GM18909 (cell line): ENCODE measurements at regions not wholly inside any gene's neighbourhood (a gene's known extent, or its start where the extent isn't known, plus 50 kb on each side); places are given as distances from the start of the nearest gene placed in this dataset.
"Not testable (repeated sequence)": the region's sequence is repeated elsewhere in the genome, so short reads cannot be mapped to it uniquely, and the experiment has no call there.

Experiments used
- ATAC-seq: cut with Tn5 transposase; IDR thresholded peaks from one replicate; pipeline ENCODE4 v1.9.1; 2021; ENCODE audit warnings: mild to moderate bottlenecking; ENCODE audit not compliant: unreplicated experiment, poor library complexity

DNA sequence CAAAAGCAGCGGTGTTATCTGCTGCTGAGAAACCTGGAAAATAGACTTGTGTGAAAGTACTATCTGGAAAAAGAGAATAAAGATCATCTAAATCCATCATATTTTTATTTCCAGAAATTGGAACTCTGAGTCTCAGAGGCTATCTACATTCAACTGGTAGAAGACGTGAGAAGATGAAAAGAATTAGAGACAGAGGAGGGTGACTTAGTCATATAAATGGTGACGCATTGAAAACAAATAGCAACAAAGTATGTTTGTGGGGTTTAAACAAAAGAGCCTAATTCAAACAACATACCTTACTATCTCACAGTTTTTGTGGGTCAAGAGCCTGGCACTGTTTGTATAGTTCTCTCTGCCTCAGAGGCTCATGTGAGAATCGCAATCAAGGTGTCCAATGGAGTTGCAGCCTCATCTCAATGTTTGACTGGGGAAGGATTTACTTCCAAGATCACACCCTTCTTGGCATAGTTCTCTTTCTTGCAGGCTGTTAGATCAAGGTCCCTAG, 757.1 kb upstream of the SLC35B3 start:
- no peak for ATAC-seq

DNA sequence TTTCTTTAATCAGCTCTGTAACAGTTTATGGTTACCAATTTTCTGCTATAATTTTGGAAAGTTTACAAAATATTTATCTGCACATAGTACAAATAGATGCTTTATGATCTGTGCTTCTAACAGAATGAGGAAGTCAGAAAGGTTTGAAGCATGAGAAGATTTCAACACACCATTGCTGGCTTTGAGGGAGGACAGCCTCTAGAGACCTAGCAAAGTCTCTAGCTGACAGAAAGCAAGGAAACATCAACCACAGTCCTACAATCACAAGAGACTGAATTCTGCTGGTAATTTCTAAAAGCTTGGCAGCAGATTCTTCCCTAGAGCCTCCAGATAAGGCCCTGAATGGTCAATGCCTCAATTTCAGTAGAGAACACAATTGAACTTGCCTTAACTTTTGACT, 750.8 kb upstream of the SLC35B3 start:
- ATAC-seq = no peak

DNA sequence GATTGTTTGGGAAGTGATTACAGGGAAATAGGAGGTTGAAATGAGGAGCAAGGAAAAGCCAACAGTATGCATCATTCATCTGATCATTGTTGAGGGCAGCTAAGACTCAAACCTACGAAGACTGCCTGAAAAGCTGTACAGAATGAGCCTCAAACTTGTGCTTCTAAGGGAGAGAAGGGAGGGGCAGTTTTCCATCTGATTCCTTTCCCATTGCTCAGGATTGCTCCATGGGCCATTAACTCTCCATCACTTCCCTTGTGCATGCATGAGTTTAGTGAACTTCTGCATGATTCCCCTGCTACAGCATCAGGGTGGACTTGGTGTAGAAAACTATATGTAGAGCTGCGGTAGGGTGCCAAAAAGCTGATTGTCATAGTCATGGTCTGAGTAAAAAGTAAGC, 742.7 kb upstream of the SLC35B3 start:
- no peak for ATAC-seq

DNA sequence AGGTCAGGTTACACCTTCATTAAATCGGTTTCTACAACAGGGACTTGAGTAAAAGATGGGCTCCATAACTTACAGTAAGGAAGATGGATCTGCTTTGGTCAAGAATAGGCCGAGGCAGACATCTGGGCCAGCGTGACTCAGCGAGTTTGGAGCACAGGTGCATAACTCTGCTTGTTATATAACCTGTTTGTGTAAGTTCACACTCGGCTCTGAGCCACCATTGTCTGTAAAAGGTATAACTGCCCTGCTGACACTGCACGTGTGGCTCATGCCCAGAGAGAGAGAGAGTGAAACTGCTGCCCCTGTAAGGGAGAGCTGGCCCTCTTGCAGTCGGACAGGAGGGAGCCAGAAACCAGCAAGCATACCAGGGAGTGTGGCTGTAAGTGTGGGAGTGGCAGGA, 737.9 kb upstream of the SLC35B3 start:
- ATAC-seq = no peak

DNA sequence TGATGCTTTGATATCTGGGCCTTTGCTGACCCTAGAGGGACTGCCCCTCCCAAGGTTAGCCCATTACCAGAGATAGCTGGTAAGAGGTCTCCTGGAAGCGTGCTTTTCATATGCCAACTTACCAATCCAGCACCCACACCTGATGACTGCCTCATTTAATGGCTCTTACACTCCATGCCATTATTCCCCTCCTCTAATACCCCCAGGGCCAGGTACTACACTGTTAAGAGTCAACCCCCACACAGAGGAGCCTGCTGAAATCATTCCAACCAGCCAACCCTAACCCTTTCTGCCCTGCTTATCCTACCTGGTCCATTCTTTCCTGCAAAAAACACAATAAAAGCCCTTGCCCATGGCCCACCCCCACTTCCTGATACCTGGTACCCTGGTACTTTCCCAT, 736.8 kb upstream of the SLC35B3 start:
- no peak for ATAC-seq

DNA sequence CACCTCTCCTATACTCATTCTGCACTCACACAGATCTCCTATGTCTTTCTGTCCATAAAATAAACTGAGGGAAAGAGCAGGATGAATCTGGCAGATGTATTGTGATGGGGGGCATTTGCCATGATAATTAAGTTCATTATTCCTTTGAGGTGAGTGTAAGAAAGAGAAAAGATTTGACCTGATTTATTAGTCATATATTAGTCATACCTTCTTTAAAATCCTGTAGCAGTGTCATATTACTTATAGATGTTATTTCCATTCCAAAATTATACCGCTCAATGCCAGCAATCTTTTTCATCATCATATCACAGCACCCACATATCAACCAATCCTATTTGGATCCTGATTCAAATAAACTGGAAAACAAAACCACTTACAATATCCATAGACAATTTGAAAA, 733.3 kb upstream of the SLC35B3 start:
- ATAC-seq = no peak

DNA sequence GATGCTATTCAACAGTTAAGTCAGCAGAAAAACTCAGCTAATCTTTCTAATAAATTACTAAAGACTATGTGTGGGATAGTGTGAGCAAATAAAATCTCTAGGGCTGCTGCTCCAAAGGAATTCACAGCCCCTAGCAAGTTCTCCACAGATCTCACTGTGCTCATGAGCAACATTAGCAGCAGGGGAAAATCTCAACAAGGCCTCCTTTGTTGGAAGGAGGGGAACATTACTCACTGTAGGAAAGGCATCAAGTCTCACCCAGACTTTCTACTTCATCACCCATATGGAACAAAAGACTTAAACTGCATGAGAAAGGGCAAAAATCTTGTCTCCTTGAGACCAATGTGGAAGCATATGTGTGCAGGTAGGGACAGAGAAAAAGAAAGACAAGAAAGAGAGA, 726.4 kb upstream of the SLC35B3 start:
- ATAC-seq = no peak

DNA sequence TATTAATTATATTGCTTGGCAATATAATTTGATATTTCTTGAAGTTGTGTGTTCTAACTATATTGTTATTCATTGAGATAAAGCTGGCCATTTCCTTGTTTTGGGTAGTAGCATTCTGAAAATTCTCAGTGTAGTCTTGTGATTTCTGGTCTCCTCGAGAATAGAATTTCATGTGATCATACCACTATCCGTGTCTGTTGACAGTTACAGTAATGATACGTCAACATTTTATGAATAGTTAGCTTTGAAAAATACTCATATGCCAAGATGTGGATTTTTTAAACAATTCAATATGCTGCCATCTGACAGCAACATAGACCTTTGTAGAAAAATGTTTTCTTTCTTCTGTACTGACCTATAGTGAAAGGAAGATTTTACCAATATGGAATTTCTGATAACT, 723.7 kb upstream of the SLC35B3 start:
- no peak for ATAC-seq

DNA sequence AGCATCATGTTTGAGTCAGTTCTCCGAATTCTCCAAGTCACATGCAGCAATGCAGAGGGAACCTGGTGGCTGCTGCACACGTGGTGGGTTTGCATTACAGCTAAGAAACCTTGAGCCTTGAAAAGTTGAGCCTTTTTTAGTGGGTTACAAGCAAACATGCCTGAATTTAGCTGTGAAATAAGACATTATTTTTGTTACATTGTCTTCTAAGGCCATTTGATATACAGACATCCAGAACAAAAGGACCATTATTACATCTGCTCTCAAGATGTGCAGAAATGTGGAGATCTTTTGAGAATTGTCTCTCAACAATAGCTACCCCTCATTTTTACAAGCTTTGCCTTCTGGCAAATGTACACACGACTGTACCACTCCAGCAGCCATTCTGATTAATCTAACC, 720.5 kb upstream of the SLC35B3 start:
- no peak for ATAC-seq

DNA sequence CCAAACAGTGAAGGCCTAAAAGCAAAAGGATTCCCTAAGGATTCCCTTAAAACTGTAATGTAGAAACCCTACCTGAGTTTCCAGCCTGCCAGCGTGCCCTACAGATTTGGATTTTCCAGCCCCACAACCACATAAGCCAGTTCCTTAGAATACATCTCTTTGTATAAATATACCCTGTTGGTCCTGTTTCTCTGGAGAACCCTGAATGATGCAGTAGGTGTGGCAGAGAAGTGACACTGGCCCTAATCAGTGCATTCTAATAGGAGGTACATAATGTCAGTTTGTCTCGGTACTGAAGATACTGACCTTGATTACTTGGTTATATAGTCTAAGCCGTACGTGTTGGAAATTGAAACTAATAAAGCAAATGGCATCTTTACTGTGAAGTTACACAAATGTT, 707.8 kb upstream of the SLC35B3 start:
- ATAC-seq = no peak

DNA sequence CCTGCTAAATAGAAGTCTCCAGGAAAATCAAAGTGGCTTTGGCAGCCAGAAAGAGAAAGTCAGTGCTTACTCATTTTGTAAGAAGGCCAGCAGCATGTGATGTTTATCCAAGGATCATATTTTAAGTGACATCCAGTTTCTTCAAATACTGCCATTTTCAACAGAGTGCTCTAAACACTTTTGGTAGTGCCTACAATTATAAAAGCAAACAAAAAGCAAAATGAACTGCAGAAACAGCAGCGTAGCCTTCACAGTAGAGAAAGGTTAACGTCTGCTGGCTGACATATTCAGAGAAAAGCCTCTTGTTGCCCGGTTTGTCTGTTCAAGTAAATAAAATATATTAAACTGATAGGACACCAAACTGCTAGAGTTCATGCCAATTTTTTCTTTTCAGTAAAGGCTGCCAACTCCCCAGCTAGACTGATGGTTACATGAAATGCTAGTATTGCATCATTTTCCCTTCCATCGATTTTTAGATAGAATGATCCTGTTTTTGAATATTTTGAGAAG, 705.7 kb upstream of the SLC35B3 start:
- ATAC-seq = no peak

DNA sequence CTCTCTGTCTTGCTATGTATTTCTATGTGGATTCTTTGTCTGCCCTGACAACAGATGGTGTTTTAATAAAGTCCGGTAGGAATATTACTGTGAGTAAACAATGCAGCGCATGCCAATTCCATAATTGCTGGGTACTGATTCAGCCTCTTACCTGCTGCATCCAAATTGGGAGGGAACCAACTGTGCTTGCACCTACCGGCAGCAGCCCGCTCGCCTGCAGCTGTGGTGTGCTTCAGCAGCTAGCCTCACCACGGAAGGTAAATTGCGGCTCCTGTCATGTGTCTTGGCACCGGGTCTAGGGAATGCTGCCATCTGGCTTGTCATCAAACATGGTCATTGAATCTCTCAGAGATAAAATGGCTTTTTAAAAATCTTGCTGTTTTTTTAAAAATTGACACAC, 704.8 kb upstream of the SLC35B3 start:
- no peak for ATAC-seq

DNA sequence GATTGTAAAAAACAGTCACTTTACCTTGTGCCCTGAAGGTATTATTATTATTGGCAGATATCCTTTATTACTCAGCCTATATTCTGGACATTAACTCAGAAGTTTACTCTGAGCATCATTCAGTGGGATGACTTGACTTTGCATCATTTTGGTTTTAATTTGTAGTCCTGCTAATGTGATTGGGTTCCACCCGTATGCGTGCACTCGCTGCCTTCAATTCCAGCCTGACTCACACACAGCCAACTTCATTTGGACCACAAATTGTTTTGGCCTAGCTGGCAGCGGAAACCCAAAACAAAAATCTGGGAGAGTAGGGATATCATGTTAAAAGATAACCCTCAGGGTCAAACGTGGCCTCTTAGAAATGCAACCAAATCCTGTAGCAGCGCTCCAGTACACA, 704.4 kb upstream of the SLC35B3 start:
- no peak for ATAC-seq

DNA sequence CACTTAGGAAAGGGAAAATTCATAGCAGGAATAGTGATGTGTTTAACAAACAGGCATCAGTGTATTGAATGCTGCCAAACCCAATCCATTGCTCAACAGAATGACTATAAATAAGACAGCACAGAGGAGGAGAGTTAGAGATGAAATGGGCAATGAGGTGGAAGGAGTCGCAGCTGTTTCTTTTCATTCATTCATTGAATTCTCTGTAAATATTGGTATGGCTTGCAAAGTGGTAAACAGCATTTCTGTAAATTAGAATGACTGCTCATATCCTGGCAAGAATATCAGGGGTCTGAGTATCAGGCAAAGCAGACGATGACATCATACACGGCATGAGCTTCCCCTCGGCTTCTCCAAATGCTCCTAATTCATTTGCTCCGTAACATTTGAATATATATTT, 703.6 kb upstream of the SLC35B3 start:
- no peak for ATAC-seq

DNA sequence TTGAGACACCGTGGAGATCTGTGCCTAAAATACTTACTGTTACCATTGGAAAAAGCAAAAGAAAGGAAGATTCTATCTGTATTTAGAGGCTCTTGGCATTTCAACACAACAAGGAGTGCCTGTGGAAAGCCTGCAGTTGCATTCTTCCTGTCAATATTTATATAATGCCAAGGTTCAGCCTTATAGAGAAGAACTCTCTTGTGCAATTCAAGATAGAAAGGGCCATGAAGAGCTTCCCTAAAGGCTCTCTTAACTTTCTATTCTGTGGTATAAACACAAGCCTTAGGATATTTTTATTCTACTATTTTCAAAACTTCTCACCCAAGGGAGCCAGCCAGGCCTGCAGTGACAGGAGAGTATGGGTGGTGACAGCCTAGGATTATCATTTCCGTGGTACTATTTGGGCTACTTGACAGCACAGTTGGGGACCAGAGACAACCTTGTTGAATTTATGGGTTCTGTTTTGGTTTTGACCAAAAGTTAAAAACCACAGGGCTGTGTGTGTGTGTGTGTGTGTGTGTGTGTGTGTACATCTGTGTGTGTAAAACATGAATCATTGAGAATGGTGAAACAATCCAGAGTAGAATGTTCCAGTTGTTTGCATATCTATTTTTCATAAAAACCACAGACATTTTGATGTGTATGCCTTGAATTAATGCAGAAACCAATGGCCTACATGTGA, 700.9 kb upstream of the SLC35B3 start:
- ATAC-seq = no peak

DNA sequence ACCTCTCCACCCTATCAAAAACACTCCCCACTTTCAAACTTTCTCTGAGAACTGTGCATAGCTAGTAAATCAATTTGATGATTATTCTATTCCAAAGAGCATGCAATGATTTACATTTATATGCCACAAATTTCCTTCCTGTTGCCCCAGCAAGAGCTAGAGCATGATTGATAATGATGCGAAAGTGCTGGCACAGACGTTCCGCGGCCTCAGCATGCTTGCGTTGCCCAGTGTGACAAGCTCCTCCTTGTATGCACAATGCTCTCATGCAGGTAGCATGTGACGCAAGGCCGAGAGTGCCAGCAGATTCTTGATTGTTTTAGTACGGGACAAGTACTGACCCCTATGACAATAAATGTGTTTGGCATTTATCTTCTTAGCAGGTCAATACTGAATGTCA, 696.3 kb upstream of the SLC35B3 start:
- no peak for ATAC-seq

DNA sequence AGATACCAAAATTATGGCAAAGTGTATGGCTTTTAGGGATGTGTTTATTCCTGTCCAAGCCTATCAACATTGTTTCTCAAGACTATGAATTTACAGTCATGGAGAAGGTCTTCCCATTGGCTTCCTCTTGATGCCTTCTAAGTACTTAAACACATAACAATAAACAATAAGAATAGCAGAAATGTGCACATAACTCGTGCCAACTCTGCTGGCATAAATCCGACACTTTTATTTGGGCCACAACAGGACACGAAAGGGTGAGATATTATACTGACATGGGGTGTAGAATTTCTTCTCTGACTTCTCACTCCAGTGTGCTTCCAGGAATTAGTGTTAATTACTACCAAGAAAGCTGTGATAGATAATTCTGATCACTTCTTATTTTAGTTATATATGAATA, 695.9 kb upstream of the SLC35B3 start:
- no peak for ATAC-seq

DNA sequence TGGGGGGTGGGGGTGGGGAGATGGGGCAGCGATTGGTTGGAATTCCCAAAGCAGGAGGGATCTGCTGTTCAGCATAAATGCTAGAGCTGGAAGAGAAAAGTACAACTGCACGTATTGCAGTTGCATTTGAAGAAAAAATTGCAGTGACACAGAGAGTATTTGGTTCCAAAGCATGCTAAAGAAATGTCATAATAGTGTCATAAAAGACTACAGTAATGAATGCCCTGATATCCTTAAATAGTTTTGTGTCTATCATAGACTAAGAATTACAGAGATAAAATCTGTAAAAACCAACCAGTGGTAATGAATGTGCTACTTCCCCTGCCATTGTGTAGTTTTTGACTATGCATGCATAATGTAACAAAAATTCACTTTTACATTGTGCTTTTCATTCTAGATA, 693.6 kb upstream of the SLC35B3 start:
- ATAC-seq = no peak

DNA sequence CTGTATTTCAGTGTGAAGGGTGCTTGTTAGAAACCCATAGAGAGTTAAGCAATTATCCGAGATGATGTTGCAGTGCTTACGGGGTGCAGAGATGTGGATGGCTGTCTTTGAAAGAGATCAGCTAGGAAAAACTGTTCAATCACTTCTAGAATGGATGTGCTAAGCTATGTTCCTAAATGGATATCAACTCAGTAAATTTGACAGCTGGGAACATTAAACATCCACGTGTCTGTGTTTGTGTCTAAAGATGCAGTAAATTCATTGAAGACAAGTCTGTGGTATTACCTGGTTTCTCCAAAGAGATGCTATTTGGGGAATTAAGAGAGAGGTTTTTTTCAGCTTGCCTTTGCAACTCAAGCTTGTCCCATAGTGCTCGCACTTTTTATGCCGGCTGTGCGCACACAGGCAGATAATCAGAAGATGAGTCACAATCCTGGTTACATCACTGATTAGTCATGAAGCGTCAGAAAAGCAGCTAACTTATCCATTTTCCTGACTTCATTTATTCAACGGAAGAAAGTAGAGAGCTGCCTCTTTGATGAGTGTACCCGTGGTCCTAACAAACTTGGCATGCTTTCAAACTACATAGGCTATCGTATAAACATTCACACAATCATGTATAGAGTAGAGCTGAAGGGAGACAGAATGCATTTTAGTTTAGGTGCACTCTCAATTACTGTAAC, 691.7 kb upstream of the SLC35B3 start:
- no peak for ATAC-seq

DNA sequence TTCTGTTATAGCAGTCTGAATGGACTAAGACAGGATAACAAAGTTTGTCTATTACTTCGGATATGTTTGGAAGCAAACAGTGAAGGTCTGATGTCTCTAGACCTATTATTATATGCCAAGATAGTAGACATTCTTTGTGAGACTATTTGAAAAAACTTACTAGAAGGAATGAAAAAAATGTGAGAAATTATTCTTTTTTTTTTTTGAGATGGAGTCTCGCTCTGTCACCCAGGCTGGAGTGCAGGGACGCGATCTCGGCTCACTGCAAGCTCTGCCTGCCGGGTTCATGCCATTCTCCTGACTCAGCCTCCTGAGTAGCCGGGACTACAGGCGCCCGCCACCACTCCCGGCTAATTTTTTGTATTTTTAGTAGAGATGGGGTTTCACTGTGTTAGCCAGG, 690.7 kb upstream of the SLC35B3 start:
- ATAC-seq = not testable (repeated sequence)

DNA sequence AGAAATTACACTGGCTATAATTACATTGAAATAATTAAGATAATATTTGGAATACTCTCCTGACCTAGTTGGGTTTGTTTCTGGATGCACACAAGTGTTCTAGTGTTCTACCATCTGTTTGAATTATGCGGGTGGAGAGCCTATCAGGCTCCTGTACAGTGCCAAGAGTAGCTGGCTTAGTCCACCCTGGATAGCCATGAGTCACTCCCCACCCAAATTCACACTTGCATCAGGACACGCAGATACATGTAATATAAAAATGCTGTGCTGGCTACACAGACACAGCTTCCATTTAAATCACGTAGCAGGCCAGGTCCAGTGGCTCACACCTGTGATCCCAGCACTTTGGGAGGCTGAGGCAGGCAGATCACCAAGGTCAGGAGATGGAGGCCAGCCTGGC, 686.2 kb upstream of the SLC35B3 start:
- no peak for ATAC-seq

DNA sequence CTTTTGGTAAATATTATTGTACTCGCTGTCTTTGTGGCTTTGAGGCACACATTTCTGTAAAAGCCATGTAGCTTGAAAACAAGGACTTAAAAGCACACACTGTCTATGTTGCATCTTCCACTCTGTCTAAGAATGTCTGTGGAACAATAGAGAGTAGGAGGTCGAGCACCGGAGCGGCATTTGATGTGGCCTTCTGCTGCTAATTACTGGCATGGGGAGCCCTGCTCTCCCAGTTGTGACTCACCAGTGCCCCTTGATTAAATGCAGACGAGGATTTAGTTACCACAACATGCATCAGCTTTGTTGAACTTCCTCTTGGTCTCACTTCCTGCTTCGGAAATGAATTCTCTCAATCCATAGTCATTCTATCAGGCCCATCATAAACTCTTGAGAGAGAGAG, 680.7 kb upstream of the SLC35B3 start:
- ATAC-seq = no peak
